Osteoblast (primary cell): ENCODE measurements at regions not wholly inside any gene's neighbourhood (a gene's known extent, or its start where the extent isn't known, plus 50 kb on each side); places are given as distances from the start of the nearest gene placed in this dataset.
"Not testable (repeated sequence)": the region's sequence is repeated elsewhere in the genome, so short reads cannot be mapped to it uniquely, and the experiment has no call there.

Experiments
- DNase-seq: peaks from one replicate; pipeline ENCODE4 v3.0.0; 2011; ENCODE audit warnings: low spot score, mixed read lengths; ENCODE audit not compliant: insufficient read length; ENCODE audit errors: missing footprints
- H2AFZ ChIP-seq: 2 replicates; pipeline ENCODE4 v1.6.0; 2011; ENCODE audit warnings: mild to moderate bottlenecking, low read length
- H3K27ac ChIP-seq: 2 replicates; pipeline ENCODE4 v1.5.1; 2011; ENCODE audit warnings: mild to moderate bottlenecking, low read depth, low read length, moderate library complexity
- H3K27me3 ChIP-seq: 2 replicates; pipeline ENCODE4 v1.6.0; 2012; ENCODE audit warnings: mild to moderate bottlenecking, control low read depth, inconsistent platforms, low read length, moderate library complexity; ENCODE audit not compliant: insufficient read depth
- H3K36me3 ChIP-seq: 2 replicates; pipeline ENCODE4 v1.5.1; 2011; ENCODE audit warnings: mild to moderate bottlenecking, low read length, control low read depth, moderate library complexity; ENCODE audit not compliant: insufficient read depth
- H3K4me1 ChIP-seq: 2 replicates; pipeline ENCODE4 v1.5.1; 2011; ENCODE audit warnings: mild to moderate bottlenecking, low read length, control low read depth, moderate library complexity; ENCODE audit not compliant: insufficient read depth
- H3K4me2 ChIP-seq: 2 replicates; pipeline ENCODE4 v1.6.0; 2011; ENCODE audit warnings: mild to moderate bottlenecking, low read length; ENCODE audit not compliant: insufficient read depth
- H3K4me3 ChIP-seq: fragments of 200-600 bp; sonication (generic); 3 replicates; pipeline ENCODE4 v1.5.1; 2012; ENCODE audit warnings: mild to moderate bottlenecking, low read length, inconsistent platforms; ENCODE audit not compliant: insufficient read depth
- H3K79me2 ChIP-seq: 2 replicates; pipeline ENCODE4 v1.6.0; 2012; ENCODE audit warnings: mild to moderate bottlenecking, low read length, control low read depth, inconsistent platforms; ENCODE audit not compliant: insufficient read depth
- H3K9me3 ChIP-seq: 2 replicates; pipeline ENCODE4 v1.5.1; 2011; ENCODE audit warnings: low read depth, low read length, control low read depth
- H4K20me1 ChIP-seq: 2 replicates; pipeline ENCODE4 v1.6.0; 2012; ENCODE audit warnings: mild to moderate bottlenecking, low read length, control low read depth; ENCODE audit not compliant: insufficient read depth
- TF ChIP-seq, protein P1 (sequence below): IDR thresholded peaks from 2 replicates; pipeline ENCODE4 v1.5.1; 2011; ENCODE audit warnings: mild to moderate bottlenecking, low read depth, low read length, moderate library complexity; ENCODE audit errors: extremely low read depth

DNA sequence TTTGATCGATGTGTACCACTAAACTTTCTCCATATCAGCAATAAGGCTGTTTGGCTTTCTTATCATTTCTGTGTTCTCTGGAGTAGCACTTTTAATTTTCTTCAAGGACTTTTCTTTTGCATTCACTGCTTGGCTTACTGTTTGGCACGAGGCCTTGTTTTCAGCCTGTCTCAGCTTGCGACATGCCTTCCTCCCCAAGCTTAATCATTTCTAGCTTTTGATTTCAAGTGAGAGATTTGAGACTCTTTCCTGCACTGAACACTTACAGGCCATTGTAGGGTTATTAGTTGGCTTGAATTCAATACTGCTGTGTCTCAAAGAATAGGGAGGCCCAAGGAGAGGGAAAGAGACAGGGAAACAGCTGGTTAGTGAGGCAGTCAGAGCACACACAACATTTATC, 120.6 kb upstream of the KCND3 start:
- Histone ChIP-seq H3K27ac (no peak overlapping the region), H3K79me2 (no peaks in the 10 kb centered on the region), H4K20me1 (no peaks in the 10 kb centered on the region), H3K36me3 (no peaks in the 10 kb centered on the region), H3K4me3 (no peak overlapping the region), H3K4me1 (no peaks in the 10 kb centered on the region), H3K27me3 (no peaks in the 10 kb centered on the region), H2AFZ (no peak overlapping the region), H3K9me3 (no peaks in the 10 kb centered on the region), H3K4me2 (no peak overlapping the region)
- no peak for DNase-seq
- TF ChIP-seq, protein P1, sequence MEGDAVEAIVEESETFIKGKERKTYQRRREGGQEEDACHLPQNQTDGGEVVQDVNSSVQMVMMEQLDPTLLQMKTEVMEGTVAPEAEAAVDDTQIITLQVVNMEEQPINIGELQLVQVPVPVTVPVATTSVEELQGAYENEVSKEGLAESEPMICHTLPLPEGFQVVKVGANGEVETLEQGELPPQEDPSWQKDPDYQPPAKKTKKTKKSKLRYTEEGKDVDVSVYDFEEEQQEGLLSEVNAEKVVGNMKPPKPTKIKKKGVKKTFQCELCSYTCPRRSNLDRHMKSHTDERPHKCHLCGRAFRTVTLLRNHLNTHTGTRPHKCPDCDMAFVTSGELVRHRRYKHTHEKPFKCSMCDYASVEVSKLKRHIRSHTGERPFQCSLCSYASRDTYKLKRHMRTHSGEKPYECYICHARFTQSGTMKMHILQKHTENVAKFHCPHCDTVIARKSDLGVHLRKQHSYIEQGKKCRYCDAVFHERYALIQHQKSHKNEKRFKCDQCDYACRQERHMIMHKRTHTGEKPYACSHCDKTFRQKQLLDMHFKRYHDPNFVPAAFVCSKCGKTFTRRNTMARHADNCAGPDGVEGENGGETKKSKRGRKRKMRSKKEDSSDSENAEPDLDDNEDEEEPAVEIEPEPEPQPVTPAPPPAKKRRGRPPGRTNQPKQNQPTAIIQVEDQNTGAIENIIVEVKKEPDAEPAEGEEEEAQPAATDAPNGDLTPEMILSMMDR = no peak

- Histone ChIP-seq H3K79me2 (no peaks in the 10 kb centered on the region), H2AFZ (no peak overlapping the region), H3K27me3 (no peaks in the 10 kb centered on the region), H4K20me1 (no peaks in the 10 kb centered on the region), H3K4me1 (no peaks in the 10 kb centered on the region), H3K36me3 (no peaks in the 10 kb centered on the region), H3K27ac (no peak overlapping the region), H3K4me2 (no peak overlapping the region), H3K4me3 (no peak overlapping the region), H3K9me3 (no peaks in the 10 kb centered on the region)
- DNase-seq = no peak
- TF ChIP-seq, protein P1 = no peak
Observed at GRCh38 chr1:112111734-112112133, 122.3 kb upstream of the KCND3 start.

DNA sequence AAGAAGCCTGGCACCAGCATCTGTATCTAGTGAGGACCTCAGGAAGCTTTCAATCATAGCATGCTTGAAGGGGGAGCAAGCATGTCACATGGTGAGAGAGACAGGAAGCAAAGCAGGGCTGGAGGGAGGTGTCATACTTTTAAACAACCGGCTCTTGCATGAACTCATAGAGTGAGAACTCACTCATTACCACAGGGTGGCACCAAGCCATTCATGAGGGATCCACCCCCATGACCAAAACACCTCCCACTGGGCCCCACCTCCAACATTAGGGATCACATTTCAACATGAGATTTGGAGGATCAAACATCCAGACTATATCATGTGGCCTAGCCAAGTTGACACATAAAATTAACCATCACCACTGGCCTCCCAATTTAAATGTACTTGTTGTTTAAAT, 125.1 kb upstream of the KCND3 start:
- no peaks in the 10 kb centered on the region for H4K20me1 ChIP-seq
- H3K9me3 ChIP-seq = no peaks in the 10 kb centered on the region
- TF ChIP-seq, protein P1 = no peak
- H3K36me3 ChIP-seq = no peaks in the 10 kb centered on the region
- H3K79me2 ChIP-seq = no peaks in the 10 kb centered on the region
- H3K4me1 ChIP-seq = no peaks in the 10 kb centered on the region
- no peak overlapping the region for H3K4me2 ChIP-seq
- H2AFZ ChIP-seq = no peak overlapping the region
- H3K4me3 ChIP-seq = no peak overlapping the region
- H3K27me3 ChIP-seq = no peaks in the 10 kb centered on the region
- H3K27ac ChIP-seq = no peak overlapping the region
- no peak for DNase-seq

DNA sequence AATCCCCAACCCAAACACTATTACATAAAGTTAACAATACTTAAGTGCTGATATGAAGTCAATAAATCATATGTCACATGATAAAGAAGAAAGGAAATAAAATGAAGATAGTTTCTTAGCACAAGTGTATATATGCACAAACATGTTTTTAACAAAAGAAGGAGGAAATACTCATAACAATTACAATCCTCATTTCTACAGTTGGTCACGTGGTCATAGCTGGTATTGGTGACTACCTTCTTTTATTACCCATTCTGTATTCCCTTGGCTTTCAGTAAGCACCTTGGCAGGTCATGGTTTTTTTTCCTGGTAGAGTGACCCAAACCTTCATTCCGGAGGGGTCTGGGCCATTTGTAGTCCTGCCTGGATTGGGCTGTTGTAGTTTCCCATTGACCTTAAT, 137.1 kb upstream of the KCND3 start:
- TF ChIP-seq, protein P1 = no peak
- H3K79me2 ChIP-seq = no peaks in the 10 kb centered on the region
- H3K27me3 ChIP-seq = no peaks in the 10 kb centered on the region
- no peak overlapping the region for H3K4me2 ChIP-seq
- DNase-seq = no peak
- H3K36me3 ChIP-seq = no peaks in the 10 kb centered on the region
- H3K4me1 ChIP-seq = no peaks in the 10 kb centered on the region
- no peak overlapping the region for H3K4me3 ChIP-seq
- H4K20me1 ChIP-seq = no peaks in the 10 kb centered on the region
- H2AFZ ChIP-seq = no peak overlapping the region
- no peaks in the 10 kb centered on the region for H3K9me3 ChIP-seq
- no peak overlapping the region for H3K27ac ChIP-seq

DNA sequence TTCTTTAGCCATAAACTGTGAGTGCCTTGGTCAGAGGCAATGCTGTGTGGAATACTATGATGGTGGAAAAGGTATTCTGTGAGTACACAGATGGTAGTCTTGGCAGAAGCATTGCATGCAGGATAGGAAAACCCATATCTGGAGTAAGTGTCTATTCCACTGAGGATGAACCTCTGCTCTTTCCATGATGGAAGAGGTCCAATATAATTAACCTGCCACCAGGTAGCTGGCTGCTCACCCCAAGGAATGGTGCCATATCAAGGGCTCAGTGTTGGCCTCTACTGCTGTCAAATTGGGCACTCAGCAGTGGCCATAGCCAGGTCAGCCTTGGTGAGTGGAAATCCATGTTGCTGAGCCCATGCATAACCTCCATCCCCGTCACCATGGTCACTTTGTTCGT, 138.1 kb upstream of the KCND3 start:
- not testable (repeated sequence) for H3K9me3 ChIP-seq, H3K4me1 ChIP-seq, H3K36me3 ChIP-seq, H3K4me2 ChIP-seq, H3K27ac ChIP-seq, DNase-seq, H3K27me3 ChIP-seq, H3K4me3 ChIP-seq, H2AFZ ChIP-seq, H4K20me1 ChIP-seq, H3K79me2 ChIP-seq
